ENCODE measurements at regions not wholly inside any gene's neighbourhood (a gene's known extent, or its start where the extent isn't known, plus 50 kb on each side); places are given as distances from the start of the nearest gene placed in this dataset.

DNA sequence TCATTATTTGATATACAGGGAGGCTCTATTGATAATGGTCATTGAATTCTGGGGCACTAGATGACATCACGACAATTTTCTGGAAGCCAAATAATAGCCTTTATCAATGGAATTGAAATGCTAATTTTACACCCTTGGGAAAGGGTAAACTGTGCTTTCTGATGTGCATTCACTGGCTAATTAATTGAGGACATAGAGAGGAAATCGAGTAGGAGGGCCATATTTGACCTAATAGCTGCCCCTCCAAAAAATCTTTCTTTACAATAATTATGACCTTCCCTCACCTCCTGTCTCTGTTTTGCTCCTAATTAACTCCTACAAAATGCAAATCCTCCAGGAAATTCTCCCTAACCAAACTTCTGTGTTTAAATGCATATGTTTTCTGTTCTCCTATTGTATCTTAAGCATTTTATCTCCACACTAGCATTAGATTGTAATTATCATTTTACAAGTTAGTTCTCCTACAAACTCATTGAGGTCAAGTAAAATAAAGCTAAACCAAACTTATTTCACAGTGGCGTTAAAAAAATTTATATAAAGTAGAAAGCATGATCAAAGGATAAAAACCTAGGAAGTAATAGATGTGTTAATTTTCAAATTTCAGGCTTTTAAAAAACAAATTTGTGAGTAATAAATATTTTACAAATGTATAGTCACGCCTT lies 1414.0 kb upstream of the AGA start:
- no peak for DNase-seq

DNA sequence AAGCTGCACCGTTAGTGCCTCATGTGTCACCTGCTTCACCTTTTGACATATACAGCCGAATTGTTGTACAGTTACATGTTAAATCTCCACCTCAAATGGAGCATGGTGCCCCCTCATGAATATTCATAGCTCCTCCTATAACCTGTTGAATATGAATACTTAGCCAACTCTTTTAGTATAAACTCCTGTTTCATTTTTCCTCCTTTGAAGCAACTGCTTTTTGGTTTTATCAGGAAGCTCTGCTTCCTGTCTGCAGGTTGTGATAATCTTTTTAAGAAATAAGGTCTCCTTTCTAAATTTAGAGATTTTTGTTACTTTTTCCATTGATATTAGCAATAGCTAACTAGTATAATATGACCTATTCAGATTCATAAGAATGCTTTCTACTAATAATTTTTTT lies 1429.2 kb upstream of the AGA start:
- no peak for DNase-seq

DNA sequence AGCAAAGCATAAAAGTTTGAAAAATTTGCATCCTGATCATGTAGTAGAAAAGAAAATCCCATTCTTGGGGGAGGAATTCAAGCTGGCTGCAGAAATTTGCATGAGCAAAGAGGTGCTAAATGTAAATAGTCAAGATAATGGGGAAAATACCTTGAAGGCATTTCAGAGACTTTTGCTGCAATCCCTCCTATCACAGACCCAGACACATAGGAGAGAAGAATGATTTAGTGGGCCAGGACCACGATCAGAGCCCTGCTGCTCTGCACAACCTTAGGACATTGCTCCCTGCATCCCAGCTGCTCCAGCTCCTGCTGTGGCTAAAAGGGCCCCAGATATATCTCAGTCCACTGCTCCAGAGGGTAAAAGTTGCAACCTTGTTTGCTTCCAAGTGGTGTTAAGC lies 1439.7 kb upstream of the AGA start:
- DNase-seq, result no peak

DNA sequence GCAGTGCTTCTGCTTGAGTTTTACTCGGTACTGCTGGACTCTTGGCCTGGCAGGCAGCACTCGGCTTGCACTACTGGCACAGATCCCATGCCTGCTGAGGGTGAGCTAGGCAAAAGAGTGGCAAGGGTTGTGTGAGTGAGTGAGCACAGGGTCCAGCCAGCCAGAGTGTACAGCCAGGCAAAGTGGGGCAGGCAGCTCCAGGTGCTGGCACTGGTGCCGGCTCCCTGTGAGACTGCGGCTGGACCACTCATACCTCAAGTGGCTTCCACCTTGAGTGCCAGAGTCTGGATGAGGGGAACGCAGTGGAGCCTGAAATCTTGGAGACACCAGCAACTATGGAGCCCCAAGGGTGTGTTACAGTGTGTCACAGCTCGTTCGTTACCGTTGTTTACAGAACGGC lies 1451.9 kb upstream of the AGA start:
- no peak for DNase-seq

DNA sequence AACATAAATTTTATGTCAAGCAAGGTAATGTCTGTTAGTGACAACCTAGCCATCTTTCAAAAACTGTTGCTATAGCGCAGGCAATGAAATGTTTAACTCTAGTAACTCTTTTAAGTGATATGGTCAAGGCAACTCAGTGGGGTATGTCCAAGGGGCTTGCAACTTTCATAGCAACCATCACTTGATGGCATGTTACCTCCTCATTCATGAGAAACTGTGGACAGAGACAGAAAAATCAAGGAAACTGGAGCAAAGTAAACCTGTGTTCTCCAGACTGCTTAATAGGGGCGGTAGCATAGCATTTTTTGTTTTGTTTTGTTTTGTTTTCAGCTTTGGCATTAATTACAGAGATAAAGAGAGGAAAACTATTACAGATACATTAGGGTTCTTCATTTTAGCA lies 1456.8 kb upstream of the AGA start:
- DNase-seq, result no peak

DNA sequence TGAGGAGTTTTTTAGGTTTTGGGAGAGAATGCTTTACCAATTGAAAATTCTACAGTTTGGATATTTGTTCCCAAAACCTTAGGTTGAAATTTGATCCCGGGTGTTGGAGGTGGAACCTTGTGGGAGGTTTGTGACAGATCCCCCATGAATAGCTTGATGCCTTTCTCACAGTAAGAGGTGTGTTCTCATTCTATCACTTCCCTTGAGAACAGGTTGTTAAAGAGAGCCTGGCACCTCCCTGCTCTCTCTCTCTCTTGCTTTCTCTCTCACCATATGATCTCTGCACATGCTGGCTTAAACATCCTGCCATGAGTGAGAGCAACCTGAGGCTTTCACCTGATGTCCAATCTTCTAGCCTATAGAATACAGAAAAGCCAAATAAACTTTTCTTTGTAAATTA lies 1475.5 kb upstream of the AGA start:
- no peak for DNase-seq

DNA sequence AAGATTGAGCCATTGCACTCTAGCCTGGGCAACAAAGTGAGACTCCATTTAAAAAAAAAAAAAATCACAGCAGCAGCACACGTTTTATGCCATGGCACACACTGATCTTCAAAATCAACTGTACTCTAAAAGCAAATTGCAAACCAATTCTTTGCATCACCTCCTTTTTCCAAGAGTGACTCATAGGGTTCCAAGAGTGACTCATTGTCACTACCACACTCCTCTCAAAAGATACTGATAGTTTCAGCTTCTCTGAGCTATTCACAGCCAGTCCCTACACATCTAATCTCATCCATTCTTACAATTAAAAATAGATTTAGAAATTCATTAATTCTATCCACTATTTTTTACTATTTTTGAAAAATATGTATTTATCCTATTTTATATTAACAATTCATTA lies 1494.9 kb upstream of the AGA start:
- no peak for DNase-seq

DNA sequence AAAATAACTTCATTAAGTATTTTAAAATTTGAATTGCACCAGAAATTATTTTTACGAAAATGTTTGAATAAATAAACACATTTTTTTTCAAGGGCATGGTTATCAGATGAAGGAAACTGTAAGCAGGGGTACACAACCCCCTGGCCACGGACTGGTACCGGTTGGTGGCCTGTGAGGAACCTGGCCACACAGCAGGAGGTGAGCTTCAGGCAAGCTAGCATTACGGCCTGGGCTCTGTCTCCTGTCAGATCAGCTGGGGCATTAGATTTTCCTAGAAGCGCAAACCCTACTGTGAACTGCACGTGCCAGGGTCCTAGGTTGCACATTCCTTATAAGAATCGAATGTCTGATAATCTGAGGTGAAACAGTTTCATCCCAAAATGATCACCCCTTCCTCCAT lies 1499.7 kb upstream of the AGA start:
- DNase-seq, result no peak

DNA sequence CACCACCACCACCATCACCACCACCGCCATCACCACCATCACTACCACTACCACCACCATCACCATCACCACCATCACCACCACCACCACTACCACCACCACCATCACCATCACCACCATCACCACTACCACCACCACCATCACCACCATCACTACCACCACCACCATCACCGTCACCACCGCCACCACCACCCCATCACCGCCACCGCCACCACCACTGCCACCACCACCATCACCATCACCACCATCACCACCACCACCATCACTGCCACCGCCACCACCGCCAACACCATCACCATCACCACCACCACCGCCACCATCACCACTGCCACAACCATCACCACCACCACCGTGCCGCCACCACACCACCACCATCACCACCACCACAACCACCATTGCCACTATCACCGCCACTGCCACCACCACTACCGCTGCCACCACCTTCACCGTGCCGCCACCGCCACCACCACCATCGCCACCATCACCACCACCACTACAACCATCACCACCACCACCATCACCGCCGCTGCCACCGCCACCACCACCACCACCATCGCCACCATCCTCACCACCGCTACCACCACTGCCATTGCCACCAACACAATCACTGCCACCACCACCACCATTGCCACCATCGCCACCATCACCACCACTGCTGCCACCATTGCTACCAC lies 1511.3 kb upstream of the AGA start:
- no peak for DNase-seq

DNA sequence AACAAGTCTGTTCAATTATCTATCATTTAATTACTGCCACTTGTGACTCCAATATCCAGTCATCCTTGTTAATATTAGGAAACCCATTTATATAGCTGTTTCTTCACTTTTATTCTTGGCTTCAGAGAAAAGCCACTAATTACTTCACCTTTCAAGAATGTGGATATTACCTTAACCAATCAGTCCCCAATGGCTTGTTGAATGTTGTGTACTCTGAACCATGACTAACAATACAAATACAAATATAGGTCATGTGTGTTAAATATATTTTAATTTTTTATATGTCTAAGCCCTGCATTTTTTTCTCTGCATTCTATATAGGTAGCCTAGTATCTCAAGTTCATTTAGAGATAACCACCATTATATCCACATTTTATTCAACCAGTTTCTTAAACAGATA lies 1513.4 kb upstream of the AGA start:
- no peak for DNase-seq

DNA sequence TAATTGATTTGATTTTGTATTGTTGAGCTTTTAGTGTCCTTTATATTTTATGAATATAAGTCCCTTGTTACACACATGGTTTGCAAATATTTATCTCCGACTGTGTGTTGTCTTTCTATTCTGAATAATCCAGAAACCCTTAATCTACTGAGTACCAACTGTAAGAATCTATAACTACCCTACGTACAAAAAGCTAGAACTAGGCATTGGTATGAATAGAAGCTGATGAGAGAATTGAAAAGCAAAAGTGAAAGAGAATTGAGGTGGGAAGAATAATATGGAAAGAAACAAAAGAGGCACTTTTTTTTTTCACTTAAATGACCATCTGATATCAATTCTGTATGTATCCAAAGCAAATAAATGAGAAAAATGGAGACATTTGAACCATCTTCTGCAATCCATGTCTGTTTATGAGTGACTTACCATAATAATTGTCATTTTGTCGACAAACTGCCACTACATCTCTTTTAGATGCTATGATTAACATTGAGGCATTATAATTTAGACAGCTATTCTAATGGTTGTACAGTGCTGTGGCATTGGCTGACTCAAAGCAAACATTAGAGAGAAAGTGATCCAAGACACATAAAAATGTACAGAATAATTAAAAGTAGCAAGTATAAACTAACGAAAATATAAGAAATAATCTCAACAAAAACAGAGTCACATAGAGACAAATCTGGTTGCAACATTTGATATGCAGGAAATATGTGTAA lies 1516.6 kb upstream of the AGA start:
- no peak for DNase-seq

DNA sequence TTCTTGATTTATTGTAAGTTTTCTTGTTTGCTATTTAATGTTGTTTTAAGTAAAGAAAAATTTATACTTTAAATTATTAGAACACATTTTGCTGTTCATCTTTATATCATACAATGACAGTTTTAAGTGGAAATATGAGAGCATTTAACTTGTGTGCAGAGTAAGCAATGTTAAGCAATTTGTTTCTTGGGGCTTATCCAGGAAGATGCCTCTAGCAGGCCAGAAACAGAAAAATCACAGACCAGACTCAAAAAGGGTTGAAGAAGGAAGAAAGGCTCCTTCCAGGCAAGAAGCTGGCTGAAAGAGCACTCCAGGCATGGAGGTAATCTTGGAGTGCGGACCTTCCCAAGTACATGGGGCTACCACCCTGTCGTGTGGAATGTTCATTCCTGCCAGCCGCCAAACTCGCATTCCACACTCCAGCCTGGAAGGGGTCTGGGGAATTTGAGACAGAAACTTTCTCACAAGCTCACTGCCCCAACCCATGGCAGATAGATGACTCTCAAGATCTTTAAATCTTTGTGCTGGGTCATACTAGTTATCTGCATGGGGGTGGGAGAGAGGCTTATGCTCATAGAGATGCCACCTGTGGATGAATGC lies 1521.3 kb upstream of the AGA start:
- no peak for DNase-seq

DNA sequence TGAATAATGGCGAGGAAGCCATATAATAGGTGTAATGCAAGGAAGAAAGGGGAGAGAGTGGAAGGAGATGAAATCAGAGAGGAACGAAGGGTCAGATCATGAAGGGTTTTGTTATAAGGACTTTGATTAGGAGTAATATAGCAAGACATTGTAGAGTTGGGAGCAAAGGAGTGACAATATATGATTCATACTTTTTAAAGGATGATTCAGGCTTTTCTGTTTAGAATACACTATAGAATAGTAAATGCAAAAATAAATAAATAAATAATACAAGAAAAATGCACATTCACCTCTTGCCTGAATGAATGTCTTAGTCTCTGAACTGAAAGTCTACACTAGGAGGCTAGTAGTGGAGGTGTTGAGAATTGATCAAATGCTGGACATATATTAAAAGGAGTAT lies 1524.4 kb upstream of the AGA start:
- DNase-seq, result no peak

DNA sequence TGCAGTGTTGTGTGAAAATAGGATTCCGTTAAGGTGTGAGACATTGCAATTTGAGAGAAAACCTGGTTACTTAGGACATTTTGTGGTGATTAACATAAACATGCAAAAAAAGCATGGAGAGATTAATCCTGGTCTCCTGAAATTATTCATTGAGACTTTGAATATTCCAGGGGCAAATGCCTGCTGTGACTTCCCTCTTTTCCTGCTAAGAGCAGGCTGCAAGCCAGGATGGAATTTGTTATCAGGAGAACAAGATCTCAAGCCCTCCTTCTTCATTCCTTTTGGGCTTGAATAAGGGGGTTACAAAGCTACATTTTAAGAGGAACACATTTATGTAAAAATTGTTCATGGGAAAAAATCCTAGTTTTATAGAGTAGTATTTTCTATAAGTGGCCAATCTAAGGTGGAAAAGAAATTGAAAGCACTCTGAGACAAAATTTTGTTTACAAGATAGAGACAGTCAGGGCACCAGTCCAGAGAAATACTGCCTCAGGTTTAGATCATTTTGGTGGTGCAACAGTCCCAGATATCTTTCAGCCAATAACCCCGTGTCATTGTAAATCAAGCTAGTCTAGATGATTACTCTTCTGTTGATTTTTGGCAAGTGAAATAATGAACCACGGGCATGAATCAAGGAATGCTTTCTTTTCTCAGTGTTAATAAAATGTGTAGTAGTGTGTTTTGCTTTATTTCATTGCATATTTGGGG lies 1528.3 kb upstream of the AGA start:
- no peak for DNase-seq

DNA sequence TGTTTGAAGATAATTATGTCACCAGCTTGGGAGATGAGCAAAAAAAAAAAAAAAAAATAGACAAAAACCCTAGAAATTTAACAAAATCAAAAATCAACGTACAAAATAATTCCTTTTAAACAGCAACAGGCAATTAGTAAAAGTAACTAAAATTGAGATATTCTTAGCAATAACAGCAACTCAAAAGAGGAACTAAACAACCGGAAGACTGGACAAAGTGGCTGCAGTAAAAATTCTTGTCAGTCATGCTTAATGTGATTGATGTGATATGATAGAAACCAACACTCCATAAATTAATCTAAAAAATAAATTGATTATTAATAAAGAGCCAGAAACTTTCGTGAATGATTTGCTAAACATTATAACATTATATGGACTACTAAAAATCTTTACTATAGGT lies 1534.6 kb upstream of the AGA start:
- no peak for DNase-seq

DNA sequence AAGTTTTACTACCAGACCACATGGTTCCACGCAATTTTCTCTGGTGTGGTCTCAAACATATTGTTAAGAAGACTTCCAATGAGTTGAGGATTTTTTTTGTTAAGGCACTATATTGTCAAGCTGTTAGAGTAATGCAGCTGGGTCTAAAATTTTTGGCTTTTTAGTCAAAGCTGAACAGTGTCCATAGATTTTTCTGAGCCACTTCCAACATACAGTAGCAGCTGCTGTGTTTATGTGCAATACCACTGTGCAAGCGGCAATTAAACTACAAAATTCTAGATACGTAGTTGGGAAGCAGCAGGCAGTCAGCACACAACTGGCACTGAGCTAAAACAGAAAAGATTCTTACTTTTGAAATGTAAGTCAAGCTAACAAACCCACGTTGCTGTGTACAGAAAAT lies 1551.1 kb upstream of the AGA start:
- DNase-seq, result no peak

DNA sequence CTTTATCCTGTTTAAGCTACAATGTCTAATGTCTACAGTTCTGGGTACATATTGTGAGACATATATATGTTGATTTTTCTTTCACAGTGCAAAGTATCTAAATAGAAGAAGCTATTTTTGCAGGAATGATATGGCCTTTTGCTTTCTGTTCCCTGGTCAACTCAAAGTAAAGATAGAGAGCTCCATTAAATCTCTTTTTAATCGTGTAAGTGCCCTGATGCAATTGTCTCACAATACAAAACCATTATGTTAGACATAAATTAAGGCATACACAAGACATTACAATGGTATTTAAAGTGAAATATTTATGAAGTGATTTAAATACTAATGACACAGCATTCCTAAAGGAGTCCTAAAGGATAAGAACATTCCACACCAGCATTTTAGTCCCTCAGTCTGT lies 1559.7 kb upstream of the AGA start:
- no peak for DNase-seq

DNA sequence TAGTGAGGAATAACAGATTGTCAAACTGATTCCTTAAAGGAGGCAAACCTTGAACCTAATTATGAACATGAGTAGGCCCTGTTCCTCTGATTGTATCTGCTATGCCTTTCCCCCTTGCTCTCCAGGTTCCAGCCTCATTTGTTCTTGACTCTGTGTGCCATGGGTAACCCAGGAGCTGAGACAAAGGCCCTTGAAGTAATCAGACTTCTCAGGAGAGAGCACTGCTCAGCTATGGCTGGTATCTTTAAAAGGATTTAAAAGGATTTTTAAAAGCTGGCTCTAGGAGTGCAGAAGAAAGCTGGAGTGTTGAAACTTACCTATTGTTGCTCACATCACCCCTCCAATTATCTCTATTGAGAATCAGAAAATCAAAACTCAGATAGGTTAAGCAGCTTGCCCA lies 1565.5 kb upstream of the AGA start:
- no peak for DNase-seq

DNA sequence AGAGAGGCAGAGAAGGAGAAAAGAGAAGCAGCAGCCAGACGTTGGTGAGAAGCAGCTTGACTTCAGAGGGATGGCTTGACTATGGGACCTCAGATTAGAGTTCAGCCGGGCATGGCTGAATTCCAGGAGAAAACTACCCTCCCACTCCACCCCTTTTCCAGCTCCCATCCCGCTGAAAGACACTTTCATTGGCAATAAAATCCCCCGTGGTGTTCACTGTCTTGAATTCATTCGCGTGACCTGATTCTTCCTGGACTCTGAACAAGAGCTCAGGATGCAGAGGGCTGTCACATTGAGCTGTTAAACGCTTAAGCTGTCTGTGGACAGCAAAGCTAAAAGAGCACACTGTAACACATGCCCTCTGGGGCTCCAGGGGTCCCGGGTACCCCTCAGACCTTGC lies 1575.3 kb upstream of the AGA start:
- no peak for DNase-seq

DNA sequence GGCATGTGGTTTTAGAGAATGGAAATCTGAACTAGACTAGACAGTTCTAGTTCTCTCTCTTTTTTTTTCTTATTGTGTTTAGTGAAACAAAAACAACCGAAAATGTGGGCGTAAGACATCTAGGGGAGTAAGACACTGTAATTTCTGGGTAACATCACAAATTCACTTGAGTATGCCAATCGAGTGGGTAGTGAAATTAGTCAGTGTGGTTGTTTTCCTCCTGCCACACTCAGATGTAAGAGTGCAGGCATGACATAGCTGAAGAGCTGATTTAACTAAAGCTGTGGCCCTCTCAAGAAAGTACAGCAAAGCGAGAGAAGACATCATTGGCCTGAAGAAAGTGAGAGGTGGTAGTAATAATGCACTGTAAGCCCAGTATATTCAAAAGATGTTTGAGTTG lies 1585.3 kb upstream of the AGA start:
- DNase-seq, result no peak

DNA sequence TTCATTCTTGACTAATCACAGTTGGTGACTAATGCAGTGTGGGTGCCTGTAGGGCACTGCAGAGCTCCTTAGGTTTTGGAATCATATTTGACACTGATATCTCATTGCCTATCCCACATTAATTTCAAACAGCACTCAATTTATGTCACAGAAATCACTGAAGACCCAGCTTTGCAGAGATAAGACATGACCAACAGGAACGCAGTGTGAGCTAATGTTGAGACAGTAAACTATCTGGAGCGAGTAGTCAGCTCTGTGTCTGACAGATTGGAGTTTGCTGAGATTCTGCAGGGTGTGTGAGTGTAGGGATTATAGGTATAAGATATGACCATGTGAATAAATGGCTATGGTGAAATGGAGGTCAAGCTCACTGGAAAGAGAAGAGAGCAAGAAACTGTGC lies 1586.1 kb upstream of the AGA start:
- DNase-seq, result no peak

DNA sequence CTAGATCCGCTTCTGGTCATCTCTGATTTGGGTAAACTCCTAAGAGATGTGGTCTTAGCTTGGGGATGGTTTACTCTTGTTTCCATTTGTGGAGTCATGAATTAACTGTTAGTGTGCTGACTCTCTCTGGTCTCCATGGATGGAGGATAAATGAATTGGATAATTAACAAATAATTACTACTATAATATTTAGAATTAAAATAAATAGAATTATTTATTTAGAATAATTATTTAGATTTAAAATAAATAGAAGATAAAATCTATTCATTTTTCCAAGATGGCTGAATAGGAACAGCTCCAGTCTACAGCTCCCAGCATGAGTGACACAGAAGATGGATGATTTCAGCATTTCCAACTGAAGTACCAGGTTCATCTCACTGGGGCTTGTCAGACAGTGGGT lies 1587.4 kb upstream of the AGA start:
- no peak for DNase-seq

DNA sequence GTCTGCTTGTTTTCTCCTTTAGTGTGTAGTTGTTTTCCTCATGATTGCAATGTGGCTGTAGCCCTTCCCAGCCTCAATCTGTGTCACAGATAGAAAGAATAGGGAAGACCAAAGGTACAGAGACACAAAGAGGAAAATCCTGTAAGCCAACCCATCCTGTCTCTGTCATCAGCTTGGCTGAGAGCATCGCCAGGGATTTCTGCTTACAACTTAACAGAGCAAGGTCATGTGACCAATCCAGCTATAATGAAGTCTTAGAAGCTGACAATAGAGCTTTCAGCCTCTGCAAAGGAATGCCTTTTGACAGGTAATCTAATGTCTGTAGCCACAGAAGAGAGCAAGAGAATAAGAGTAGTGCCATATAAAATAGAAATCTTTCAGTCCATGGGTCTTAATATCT lies 1598.0 kb upstream of the AGA start:
- DNase-seq, result no peak
